ENCODE measurements at regions not wholly inside any gene's neighbourhood (a gene's known extent, or its start where the extent isn't known, plus 50 kb on each side); places are given as distances from the start of the nearest gene placed in this dataset.

GRCh38 chr7:91425149-91425548, 160.9 kb downstream of the FZD1 start:
- H3K27me3 Mint-ChIP-seq, result no peaks in the 10 kb centered on the region
- Histone ChIP-seq H3K9me3 (ENCODE audit: control insufficient read depth in 1 of 2, insufficient read depth in 1 of 2, low read length in 2 of 2) (no peaks in the 10 kb centered on the region), H3K36me3 (ENCODE audit: insufficient read depth, low read length) (no peaks in the 10 kb centered on the region), H3K4me1 (ENCODE audit: insufficient read depth, low read length) (no peaks in the 10 kb centered on the region), H3K27ac (ENCODE audit: low read depth in 1 of 2, low read length in 2 of 2) (no peak overlapping the region), H3K4me3 (ENCODE audit: low read length) (no peak overlapping the region), H3K27me3 (ENCODE audit: control insufficient read depth in 1 of 2, insufficient read depth in 2 of 2, low read length in 2 of 2) (no peaks in the 10 kb centered on the region)
- ChIA-PET POLR2A (interaction anchor here (0.5 kb wide), 1 partner anchor 20 kb away, joined by 3 read pairs; no protein-coding TSS in a partner anchor), CTCF (no interaction called here)
- H3K36me3 Mint-ChIP-seq (ENCODE audit: low read depth), result no peaks in the 10 kb centered on the region
- peaks cover 2% of the 10 kb centered on the region for H3K9me3 Mint-ChIP-seq
- ATAC-seq (ENCODE audit: poor library complexity) (no peak), DNase-seq (no peak)
- no peaks in the 10 kb centered on the region for H3K4me1 Mint-ChIP-seq (ENCODE audit: low read depth)
- H3K27ac Mint-ChIP-seq, result no peak overlapping the region
- no peak for TF ChIP-seq CTCF (IDR thresholded peaks at IDR 0.05)
- H3K4me3 Mint-ChIP-seq, result no peak overlapping the region
- intact Hi-C loops (cut with DNase I, micrococcal nuclease), result no loop called here

GRCh38 chr7:91427051-91427450, 162.8 kb downstream of the FZD1 start:
- Histone ChIP-seq H3K9me3 (ENCODE audit: control insufficient read depth in 1 of 2, insufficient read depth in 1 of 2, low read length in 2 of 2) (peaks cover 0 to under 1% of the 10 kb centered on the region in 2 experiments), H3K27ac (ENCODE audit: low read depth in 1 of 2, low read length in 2 of 2) (no peak overlapping the region), H3K4me3 (ENCODE audit: low read length) (no peak overlapping the region), H3K27me3 (ENCODE audit: control insufficient read depth in 1 of 2, insufficient read depth in 2 of 2, low read length in 2 of 2) (no peaks in the 10 kb centered on the region), H3K36me3 (ENCODE audit: insufficient read depth, low read length) (no peaks in the 10 kb centered on the region), H3K4me1 (ENCODE audit: insufficient read depth, low read length) (no peaks in the 10 kb centered on the region)
- no peak for ATAC-seq (ENCODE audit: poor library complexity)
- ChIA-PET POLR2A (no interaction called here), CTCF (no interaction called here)
- no peaks in the 10 kb centered on the region for H3K27me3 Mint-ChIP-seq
- TF ChIP-seq CTCF (IDR thresholded peaks at IDR 0.05), result no peak
- H3K27ac Mint-ChIP-seq, result no peak overlapping the region
- intact Hi-C loops (cut with DNase I, micrococcal nuclease), result no loop called here
- DNase-seq, result no peak
- no peaks in the 10 kb centered on the region for H3K9me3 Mint-ChIP-seq
- no peaks in the 10 kb centered on the region for H3K4me1 Mint-ChIP-seq (ENCODE audit: low read depth)
- no peaks in the 10 kb centered on the region for H3K36me3 Mint-ChIP-seq (ENCODE audit: low read depth)
- H3K4me3 Mint-ChIP-seq, result no peak overlapping the region

GRCh38 chr7:91431601-91432000, 167.4 kb downstream of the FZD1 start:
- H3K27ac Mint-ChIP-seq, result no peak overlapping the region
- ATAC-seq (ENCODE audit: poor library complexity) (no peak), DNase-seq (no peak)
- TF ChIP-seq CTCF (IDR thresholded peaks at IDR 0.05), result no peak
- CTCF ChIA-PET, result no interaction called here
- Histone ChIP-seq H3K4me3 (ENCODE audit: low read length) (no peak overlapping the region), H3K36me3 (ENCODE audit: insufficient read depth, low read length) (no peaks in the 10 kb centered on the region), H3K27ac (ENCODE audit: low read depth in 1 of 2, low read length in 2 of 2) (no peak overlapping the region), H3K4me1 (ENCODE audit: insufficient read depth, low read length) (no peaks in the 10 kb centered on the region), H3K9me3 (ENCODE audit: control insufficient read depth in 1 of 2, insufficient read depth in 1 of 2, low read length in 2 of 2) (peaks cover 0 to 9% of the 10 kb centered on the region in 2 experiments), H3K27me3 (ENCODE audit: control insufficient read depth in 1 of 2, insufficient read depth in 2 of 2, low read length in 2 of 2) (no peaks in the 10 kb centered on the region)
- no peaks in the 10 kb centered on the region for H3K9me3 Mint-ChIP-seq
- H3K36me3 Mint-ChIP-seq (ENCODE audit: low read depth), result no peaks in the 10 kb centered on the region
- no peaks in the 10 kb centered on the region for H3K4me1 Mint-ChIP-seq (ENCODE audit: low read depth)
- POLR2A ChIA-PET, result no interaction called here
- intact Hi-C loops (cut with DNase I, micrococcal nuclease), result no loop called here
- no peaks in the 10 kb centered on the region for H3K27me3 Mint-ChIP-seq
- H3K4me3 Mint-ChIP-seq, result no peak overlapping the region

Data from CD4-positive, alpha-beta T cell (primary cell).